ENCODE measurements at regions not wholly inside any gene's neighbourhood (a gene's known extent, or its start where the extent isn't known, plus 50 kb on each side); places are given as distances from the start of the nearest gene placed in this dataset.

GRCh38 chr4:171674781-171675180, 138.4 kb upstream of the GALNTL6 start:
- TF ChIP-seq CTCF (IDR thresholded peaks at IDR 0.05; ENCODE audit: poor library complexity, severe bottlenecking) (no peak), POLR2AphosphoS5 (IDR thresholded peaks at IDR 0.05) (no peak), EP300 (conservative IDR thresholded peaks at IDR 0.05; ENCODE audit: poor library complexity, severe bottlenecking) (no peak), EZH2 (IDR thresholded peaks at IDR 0.05; ENCODE audit: borderline replicate concordance, insufficient read depth, low read length, poor library complexity, severe bottlenecking) (no peak), REST (IDR thresholded peaks at IDR 0.05; ENCODE audit: borderline replicate concordance) (no peak), RAD21 (conservative IDR thresholded peaks at IDR 0.05) (no peak), TAF1 (IDR thresholded peaks at IDR 0.05; ENCODE audit: low read depth) (no peak), MXI1 (conservative IDR thresholded peaks at IDR 0.05; ENCODE audit: poor library complexity, severe bottlenecking) (no peak), SMC3 (conservative IDR thresholded peaks at IDR 0.05; ENCODE audit: poor library complexity) (no peak)
